Caco-2 (cell line): ENCODE measurements at regions not wholly inside any gene's neighbourhood (a gene's known extent, or its start where the extent isn't known, plus 50 kb on each side); places are given as distances from the start of the nearest gene placed in this dataset.

Experiments
- BruUV-seq: library from RNA; stranded (reverse); fragments of 400-500 nt; replicated peaks from 2 replicates; lab custom pipeline; 2021; lab: Mats Ljungman, UMichigan
- CTCF ChIA-PET: fragments of 300-600 bp; sonication (Branson Sonifier 250); formaldehyde crosslinking; loops from one replicate; lab custom pipeline; 2022; ENCODE audit warnings: antibody characterized with exemption; lab: Charles Lee
- POLR2A ChIA-PET: fragments of 300-600 bp; sonication (Branson Sonifier 250); formaldehyde crosslinking; loops from one replicate; lab custom pipeline; 2022; ENCODE audit warnings: antibody characterized with exemption; lab: Charles Lee
- DNase-seq, 2 experiments: peaks; one replicate each; pipeline versions ENCODE4 v3.0.0 to v3.0.0-alpha.2; 2020 to 2022
- H3K27me3 ChIP-seq: replicated peaks from 2 replicates; pipeline ENCODE4 v1.6.0; 2011; ENCODE audit warnings: low read length; ENCODE audit not compliant: control insufficient read depth, insufficient read depth
- H3K36me3 ChIP-seq: 2 replicates; pipeline ENCODE4 v1.5.1; 2011; ENCODE audit warnings: low read length; ENCODE audit not compliant: control insufficient read depth, insufficient read depth
- H3K4me1 ChIP-seq: fragments of 250-450 bp; sonication (Bioruptor Pico); 2 replicates; pipeline ENCODE4 v1.5.1; 2020; ENCODE audit warnings: mild to moderate bottlenecking
- H3K4me3 ChIP-seq: 2 replicates; pipeline ENCODE4 v1.5.1; 2011; ENCODE audit warnings: low read depth, mild to moderate bottlenecking, control low read depth, low read length
- H3K9me3 ChIP-seq: fragments of 250-450 bp; sonication (Bioruptor Pico); 2 replicates; pipeline ENCODE4 v1.5.1; 2020; ENCODE audit warnings: mild to moderate bottlenecking, moderate library complexity
- H3K27ac Mint-ChIP-seq: one replicate; pipeline ENCODE4 v1.8.0; 2022; ENCODE audit warnings: mixed read lengths; ENCODE audit not compliant: unreplicated experiment
- H3K27me3 Mint-ChIP-seq: one replicate; pipeline ENCODE4 v1.8.0; 2022; ENCODE audit warnings: mixed read lengths; ENCODE audit not compliant: insufficient read depth, unreplicated experiment
- H3K36me3 Mint-ChIP-seq: one replicate; pipeline ENCODE4 v1.8.0; 2022; ENCODE audit warnings: mild to moderate bottlenecking, mixed read lengths; ENCODE audit not compliant: insufficient read depth, unreplicated experiment
- H3K4me1 Mint-ChIP-seq: one replicate; pipeline ENCODE4 v1.8.0; 2022; ENCODE audit warnings: low read depth, mixed read lengths; ENCODE audit not compliant: unreplicated experiment
- H3K4me3 Mint-ChIP-seq: one replicate; pipeline ENCODE4 v1.8.0; 2022; ENCODE audit warnings: mild to moderate bottlenecking, moderate library complexity, mixed read lengths; ENCODE audit not compliant: unreplicated experiment
- H3K9me3 Mint-ChIP-seq: one replicate; pipeline ENCODE4 v1.8.0; 2022; ENCODE audit warnings: mixed read lengths; ENCODE audit not compliant: unreplicated experiment
- intact Hi-C: fragments of 100-400 bp; cut with micrococcal nuclease; formaldehyde crosslinking; loops from one replicate; pipeline ENCODE4 v1.10.0; 2022; ENCODE audit not compliant: unreplicated experiment
- TF ChIP-seq, protein P1 (sequence below), 2 experiments: fragments of 200-600 bp in 1 of 2; IDR thresholded peaks; 1 replicate in 1 of 2; 2 replicates in 1 of 2; pipeline versions ENCODE4 v1.5.1 to v1.8.0; 2011 to 2022; ENCODE audit warnings: antibody characterized with exemption in 1 of 2, control low read depth in 1 of 2, inconsistent platforms in 1 of 2, low read depth in 1 of 2, low read length in 1 of 2, mild to moderate bottlenecking in 1 of 2, moderate library complexity in 1 of 2; ENCODE audit not compliant: insufficient read depth in 1 of 2, severe bottlenecking in 1 of 2, unreplicated experiment in 1 of 2

DNA sequence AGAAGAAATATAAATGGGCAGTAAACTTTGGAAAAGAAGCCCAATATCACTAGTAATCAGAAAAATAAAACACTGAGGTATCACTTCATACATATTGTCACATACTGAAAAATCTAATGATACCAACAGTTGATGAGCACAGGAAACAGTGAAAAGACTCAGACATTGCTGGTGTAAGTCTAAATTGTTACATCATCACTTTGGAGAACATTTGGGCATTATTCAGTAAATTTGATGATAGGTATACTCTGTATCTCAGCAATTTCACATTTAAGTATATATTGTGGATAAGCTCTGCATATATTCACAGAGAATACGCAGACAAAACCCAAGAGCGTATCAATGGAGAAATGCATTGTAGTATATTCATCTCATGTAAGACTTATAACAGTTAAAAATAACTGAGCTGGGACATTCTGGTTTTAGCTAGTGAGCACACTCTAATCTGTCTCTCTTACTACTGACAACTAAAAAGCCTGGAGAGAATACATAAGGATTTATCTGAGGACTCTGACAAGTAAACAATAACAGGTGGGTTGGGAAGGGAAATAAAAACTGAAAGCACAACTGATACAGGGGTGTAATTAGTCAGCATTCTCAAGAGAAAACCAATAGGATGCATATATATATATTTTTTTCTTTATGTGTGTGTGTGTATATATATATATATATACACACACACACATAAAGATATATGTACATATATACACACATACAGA, 212.7 kb upstream of the JUN start:
- no peaks in the 10 kb centered on the region for H3K9me3 Mint-ChIP-seq

DNA sequence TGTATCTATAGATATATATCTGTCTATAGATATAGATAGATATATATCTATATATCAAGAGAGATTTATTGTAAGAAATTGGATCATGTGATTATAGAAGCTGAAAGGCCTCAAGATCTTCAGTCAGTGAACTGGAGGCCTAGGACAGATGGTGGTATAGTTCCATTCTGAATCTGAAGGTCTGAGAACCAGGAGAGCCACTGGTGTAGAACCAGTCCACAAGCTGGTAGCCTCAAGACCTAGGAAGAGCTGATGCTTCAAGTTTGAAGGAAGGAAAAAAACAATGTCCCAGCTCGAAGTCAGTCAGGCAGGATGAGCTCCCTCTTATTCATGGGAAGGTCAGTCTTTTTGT, 213.2 kb upstream of the JUN start:
- H3K4me1 Mint-ChIP-seq, result no peaks in the 10 kb centered on the region
- ChIA-PET POLR2A (interaction anchor here (0.6 kb wide), 1 partner anchor 213 kb away, joined by 5 read pairs; the partner anchor contains the start of gene JUN), CTCF (no interaction called here)
- no peaks in the 10 kb centered on the region for H3K9me3 Mint-ChIP-seq
- no peak for DNase-seq
- BruUV-seq, result no TSS peak
- Histone ChIP-seq H3K36me3 (no peaks in the 10 kb centered on the region), H3K4me3 (no peak overlapping the region), H3K4me1 (no peaks in the 10 kb centered on the region), H3K9me3 (no peaks in the 10 kb centered on the region), H3K27me3 (no peaks in the 10 kb centered on the region)
- no peak overlapping the region for H3K27ac Mint-ChIP-seq
- no peak overlapping the region for H3K4me3 Mint-ChIP-seq
- H3K27me3 Mint-ChIP-seq, result no peaks in the 10 kb centered on the region
- intact Hi-C loops, result no loop called here
- no peaks in the 10 kb centered on the region for H3K36me3 Mint-ChIP-seq
- TF ChIP-seq, protein P1, sequence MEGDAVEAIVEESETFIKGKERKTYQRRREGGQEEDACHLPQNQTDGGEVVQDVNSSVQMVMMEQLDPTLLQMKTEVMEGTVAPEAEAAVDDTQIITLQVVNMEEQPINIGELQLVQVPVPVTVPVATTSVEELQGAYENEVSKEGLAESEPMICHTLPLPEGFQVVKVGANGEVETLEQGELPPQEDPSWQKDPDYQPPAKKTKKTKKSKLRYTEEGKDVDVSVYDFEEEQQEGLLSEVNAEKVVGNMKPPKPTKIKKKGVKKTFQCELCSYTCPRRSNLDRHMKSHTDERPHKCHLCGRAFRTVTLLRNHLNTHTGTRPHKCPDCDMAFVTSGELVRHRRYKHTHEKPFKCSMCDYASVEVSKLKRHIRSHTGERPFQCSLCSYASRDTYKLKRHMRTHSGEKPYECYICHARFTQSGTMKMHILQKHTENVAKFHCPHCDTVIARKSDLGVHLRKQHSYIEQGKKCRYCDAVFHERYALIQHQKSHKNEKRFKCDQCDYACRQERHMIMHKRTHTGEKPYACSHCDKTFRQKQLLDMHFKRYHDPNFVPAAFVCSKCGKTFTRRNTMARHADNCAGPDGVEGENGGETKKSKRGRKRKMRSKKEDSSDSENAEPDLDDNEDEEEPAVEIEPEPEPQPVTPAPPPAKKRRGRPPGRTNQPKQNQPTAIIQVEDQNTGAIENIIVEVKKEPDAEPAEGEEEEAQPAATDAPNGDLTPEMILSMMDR (IDR thresholded peaks at IDR 0.05; ENCODE audit: insufficient read depth in 1 of 2, low read depth in 1 of 2, low read length in 1 of 2, severe bottlenecking in 1 of 2, unreplicated experiment in 1 of 2), result no peak

More for the DNA sequence above, 212.7 kb upstream of the JUN start:
- ChIA-PET CTCF (no interaction called here), POLR2A (no interaction called here)
- no peaks in the 10 kb centered on the region for H3K27me3 Mint-ChIP-seq
- intact Hi-C loops, result no loop called here
- Histone ChIP-seq H3K4me1 (no peaks in the 10 kb centered on the region), H3K9me3 (no peaks in the 10 kb centered on the region), H3K36me3 (no peaks in the 10 kb centered on the region), H3K27me3 (no peaks in the 10 kb centered on the region), H3K4me3 (no peak overlapping the region)
- no peak overlapping the region for H3K27ac Mint-ChIP-seq
- H3K4me1 Mint-ChIP-seq, result no peaks in the 10 kb centered on the region
- TF ChIP-seq, protein P1 (IDR thresholded peaks at IDR 0.05; ENCODE audit: insufficient read depth in 1 of 2, low read depth in 1 of 2, low read length in 1 of 2, severe bottlenecking in 1 of 2, unreplicated experiment in 1 of 2), result no peak
- DNase-seq, result no peak
- no peak overlapping the region for H3K4me3 Mint-ChIP-seq
- H3K36me3 Mint-ChIP-seq, result no peaks in the 10 kb centered on the region
- no TSS peak for BruUV-seq

DNA sequence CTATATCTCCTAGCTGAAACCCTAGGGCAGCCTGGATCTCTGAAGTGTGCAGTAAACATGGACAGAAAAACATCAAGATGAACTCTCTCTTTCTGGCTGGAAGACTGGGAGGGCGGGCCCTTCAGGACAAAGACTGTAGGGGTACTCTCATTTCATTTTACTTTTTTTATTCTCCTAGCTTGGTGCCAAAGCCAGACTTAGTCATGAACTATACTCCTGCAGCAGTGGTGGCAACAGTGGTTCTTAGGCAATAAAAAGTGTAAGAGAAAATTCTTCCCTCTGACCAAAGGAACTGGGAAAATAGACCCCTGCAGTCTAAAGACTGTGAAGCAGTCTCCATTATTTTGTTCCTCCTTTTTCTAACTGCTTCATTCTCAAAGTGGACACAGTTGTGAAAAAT, 213.8 kb upstream of the JUN start:
- no TSS peak for BruUV-seq
- H3K4me3 ChIP-seq, result no peak overlapping the region
- no peaks in the 10 kb centered on the region for H3K4me1 ChIP-seq
- Mint-ChIP-seq H3K27me3 (no peaks in the 10 kb centered on the region), H3K4me1 (no peaks in the 10 kb centered on the region), H3K36me3 (no peaks in the 10 kb centered on the region), H3K27ac (no peak overlapping the region), H3K9me3 (no peaks in the 10 kb centered on the region), H3K4me3 (no peak overlapping the region)
- no peak for DNase-seq
- H3K27me3 ChIP-seq, result no peaks in the 10 kb centered on the region
- ChIA-PET CTCF (no interaction called here), POLR2A (interaction anchor here (0.6 kb wide), 1 partner anchor 214 kb away, joined by 5 read pairs; the partner anchor contains the start of gene JUN)
- TF ChIP-seq, protein P1 (IDR thresholded peaks at IDR 0.05; ENCODE audit: insufficient read depth in 1 of 2, low read depth in 1 of 2, low read length in 1 of 2, severe bottlenecking in 1 of 2, unreplicated experiment in 1 of 2), result no peak
- H3K9me3 ChIP-seq, result no peaks in the 10 kb centered on the region
- H3K36me3 ChIP-seq, result no peaks in the 10 kb centered on the region
- intact Hi-C loops, result no loop called here
